ENCODE measurements at regions not wholly inside any gene's neighbourhood (a gene's known extent, or its start where the extent isn't known, plus 50 kb on each side); places are given as distances from the start of the nearest gene placed in this dataset.

DNA sequence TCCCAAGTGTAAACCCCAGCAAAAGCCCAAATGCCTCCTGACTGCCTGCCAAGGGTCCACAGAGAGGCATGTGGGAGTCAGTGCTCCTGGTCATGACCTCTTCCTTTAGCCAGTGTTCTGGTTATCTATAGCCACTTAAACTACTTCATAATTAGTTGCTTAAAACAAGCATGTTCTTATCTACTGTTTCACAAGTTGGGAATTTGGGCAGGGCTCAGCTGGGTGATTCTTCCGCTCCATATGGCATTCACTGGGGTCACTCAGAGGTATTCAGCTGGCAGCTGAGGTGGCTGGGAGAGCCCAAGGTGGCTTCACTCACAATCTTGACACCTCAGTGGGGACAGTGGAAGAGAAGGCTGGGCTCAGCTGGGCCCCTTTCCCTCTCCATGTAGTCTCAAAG lies 184.0 kb upstream of the RGS6 start (continued):
- TF ChIP-seq, protein P1, sequence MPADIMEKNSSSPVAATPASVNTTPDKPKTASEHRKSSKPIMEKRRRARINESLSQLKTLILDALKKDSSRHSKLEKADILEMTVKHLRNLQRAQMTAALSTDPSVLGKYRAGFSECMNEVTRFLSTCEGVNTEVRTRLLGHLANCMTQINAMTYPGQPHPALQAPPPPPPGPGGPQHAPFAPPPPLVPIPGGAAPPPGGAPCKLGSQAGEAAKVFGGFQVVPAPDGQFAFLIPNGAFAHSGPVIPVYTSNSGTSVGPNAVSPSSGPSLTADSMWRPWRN (IDR thresholded peaks at IDR 0.05; ENCODE audit: low read depth) = 0 out of 2 replicates have a peak, but pooled peaks have one; percentile 25
- TF ChIP-seq, protein P2, sequence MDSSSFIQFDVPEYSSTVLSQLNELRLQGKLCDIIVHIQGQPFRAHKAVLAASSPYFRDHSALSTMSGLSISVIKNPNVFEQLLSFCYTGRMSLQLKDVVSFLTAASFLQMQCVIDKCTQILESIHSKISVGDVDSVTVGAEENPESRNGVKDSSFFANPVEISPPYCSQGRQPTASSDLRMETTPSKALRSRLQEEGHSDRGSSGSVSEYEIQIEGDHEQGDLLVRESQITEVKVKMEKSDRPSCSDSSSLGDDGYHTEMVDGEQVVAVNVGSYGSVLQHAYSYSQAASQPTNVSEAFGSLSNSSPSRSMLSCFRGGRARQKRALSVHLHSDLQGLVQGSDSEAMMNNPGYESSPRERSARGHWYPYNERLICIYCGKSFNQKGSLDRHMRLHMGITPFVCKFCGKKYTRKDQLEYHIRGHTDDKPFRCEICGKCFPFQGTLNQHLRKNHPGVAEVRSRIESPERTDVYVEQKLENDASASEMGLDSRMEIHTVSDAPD (CRISPR knock-in tag; IDR thresholded peaks at IDR 0.05) = no peak
- TF ChIP-seq NFE2 (IDR thresholded peaks at IDR 0.05; ENCODE audit: low read depth) = no peak
- TF ChIP-seq ZSCAN32 (CRISPR knock-in tag; IDR thresholded peaks at IDR 0.05) = no peak
- peak; percentile 76 for TF ChIP-seq TEAD4 (IDR thresholded peaks at IDR 0.05; ENCODE audit: low read length)
- no peak for TF ChIP-seq TEAD4 (CRISPR knock-in tag; IDR thresholded peaks at IDR 0.05; ENCODE audit: borderline replicate concordance)
- TF ChIP-seq, protein P3, sequence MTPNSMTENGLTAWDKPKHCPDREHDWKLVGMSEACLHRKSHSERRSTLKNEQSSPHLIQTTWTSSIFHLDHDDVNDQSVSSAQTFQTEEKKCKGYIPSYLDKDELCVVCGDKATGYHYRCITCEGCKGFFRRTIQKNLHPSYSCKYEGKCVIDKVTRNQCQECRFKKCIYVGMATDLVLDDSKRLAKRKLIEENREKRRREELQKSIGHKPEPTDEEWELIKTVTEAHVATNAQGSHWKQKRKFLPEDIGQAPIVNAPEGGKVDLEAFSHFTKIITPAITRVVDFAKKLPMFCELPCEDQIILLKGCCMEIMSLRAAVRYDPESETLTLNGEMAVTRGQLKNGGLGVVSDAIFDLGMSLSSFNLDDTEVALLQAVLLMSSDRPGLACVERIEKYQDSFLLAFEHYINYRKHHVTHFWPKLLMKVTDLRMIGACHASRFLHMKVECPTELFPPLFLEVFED (CRISPR knock-in tag; conservative IDR thresholded peaks at IDR 0.05) = no peak
- TF ChIP-seq ZFP1 (CRISPR knock-in tag; IDR thresholded peaks at IDR 0.05) = no peak
- TF ChIP-seq, protein P4, sequence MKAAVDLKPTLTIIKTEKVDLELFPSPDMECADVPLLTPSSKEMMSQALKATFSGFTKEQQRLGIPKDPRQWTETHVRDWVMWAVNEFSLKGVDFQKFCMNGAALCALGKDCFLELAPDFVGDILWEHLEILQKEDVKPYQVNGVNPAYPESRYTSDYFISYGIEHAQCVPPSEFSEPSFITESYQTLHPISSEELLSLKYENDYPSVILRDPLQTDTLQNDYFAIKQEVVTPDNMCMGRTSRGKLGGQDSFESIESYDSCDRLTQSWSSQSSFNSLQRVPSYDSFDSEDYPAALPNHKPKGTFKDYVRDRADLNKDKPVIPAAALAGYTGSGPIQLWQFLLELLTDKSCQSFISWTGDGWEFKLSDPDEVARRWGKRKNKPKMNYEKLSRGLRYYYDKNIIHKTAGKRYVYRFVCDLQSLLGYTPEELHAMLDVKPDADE (conservative IDR thresholded peaks at IDR 0.05; ENCODE audit: control insufficient read depth, low read depth, low read length) = no peak
- TF ChIP-seq JUNB (CRISPR knock-in tag; conservative IDR thresholded peaks at IDR 0.05) = no peak
- no peak for TF ChIP-seq ZFX (CRISPR knock-in tag; IDR thresholded peaks at IDR 0.05)
- TF ChIP-seq NCOR1 (IDR thresholded peaks at IDR 0.05) = peak; percentile 63
- TF ChIP-seq, protein P5, sequence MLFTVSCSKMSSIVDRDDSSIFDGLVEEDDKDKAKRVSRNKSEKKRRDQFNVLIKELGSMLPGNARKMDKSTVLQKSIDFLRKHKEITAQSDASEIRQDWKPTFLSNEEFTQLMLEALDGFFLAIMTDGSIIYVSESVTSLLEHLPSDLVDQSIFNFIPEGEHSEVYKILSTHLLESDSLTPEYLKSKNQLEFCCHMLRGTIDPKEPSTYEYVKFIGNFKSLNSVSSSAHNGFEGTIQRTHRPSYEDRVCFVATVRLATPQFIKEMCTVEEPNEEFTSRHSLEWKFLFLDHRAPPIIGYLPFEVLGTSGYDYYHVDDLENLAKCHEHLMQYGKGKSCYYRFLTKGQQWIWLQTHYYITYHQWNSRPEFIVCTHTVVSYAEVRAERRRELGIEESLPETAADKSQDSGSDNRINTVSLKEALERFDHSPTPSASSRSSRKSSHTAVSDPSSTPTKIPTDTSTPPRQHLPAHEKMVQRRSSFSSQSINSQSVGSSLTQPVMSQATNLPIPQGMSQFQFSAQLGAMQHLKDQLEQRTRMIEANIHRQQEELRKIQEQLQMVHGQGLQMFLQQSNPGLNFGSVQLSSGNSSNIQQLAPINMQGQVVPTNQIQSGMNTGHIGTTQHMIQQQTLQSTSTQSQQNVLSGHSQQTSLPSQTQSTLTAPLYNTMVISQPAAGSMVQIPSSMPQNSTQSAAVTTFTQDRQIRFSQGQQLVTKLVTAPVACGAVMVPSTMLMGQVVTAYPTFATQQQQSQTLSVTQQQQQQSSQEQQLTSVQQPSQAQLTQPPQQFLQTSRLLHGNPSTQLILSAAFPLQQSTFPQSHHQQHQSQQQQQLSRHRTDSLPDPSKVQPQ (CRISPR knock-in tag; IDR thresholded peaks at IDR 0.05; ENCODE audit: borderline replicate concordance) = no peak
- no peak for TF ChIP-seq POLR2B (IDR thresholded peaks at IDR 0.05; ENCODE audit: low read depth, partially characterized antibody)
- peak in 1 of 2 experiments; percentile 57; a peak in 1 of 4 replicates for TF ChIP-seq TRIM24 (IDR thresholded peaks at IDR 0.05)
- TF ChIP-seq, protein P6, sequence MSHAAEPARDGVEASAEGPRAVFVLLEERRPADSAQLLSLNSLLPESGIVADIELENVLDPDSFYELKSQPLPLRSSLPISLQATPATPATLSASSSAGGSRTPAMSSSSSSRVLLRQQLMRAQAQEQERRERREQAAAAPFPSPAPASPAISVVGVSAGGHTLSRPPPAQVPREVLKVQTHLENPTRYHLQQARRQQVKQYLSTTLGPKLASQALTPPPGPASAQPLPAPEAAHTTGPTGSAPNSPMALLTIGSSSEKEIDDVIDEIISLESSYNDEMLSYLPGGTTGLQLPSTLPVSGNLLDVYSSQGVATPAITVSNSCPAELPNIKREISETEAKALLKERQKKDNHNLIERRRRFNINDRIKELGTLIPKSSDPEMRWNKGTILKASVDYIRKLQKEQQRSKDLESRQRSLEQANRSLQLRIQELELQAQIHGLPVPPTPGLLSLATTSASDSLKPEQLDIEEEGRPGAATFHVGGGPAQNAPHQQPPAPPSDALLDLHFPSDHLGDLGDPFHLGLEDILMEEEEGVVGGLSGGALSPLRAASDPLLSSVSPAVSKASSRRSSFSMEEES (CRISPR knock-in tag; IDR thresholded peaks at IDR 0.05) = no peak
- no peak for TF ChIP-seq GATAD2A (IDR thresholded peaks at IDR 0.05)
- TF ChIP-seq SP2 (IDR thresholded peaks at IDR 0.05; ENCODE audit: extremely low read depth, low read depth, low read length, poor library complexity, severe bottlenecking) = no peak
- TF ChIP-seq SMAD3 (CRISPR knock-in tag; conservative IDR thresholded peaks at IDR 0.05) = no peak
- TF ChIP-seq CXXC5 (CRISPR knock-in tag; IDR thresholded peaks at IDR 0.05) = no peak

Measured in K562 (cell line).